DND-41 (cell line): ENCODE measurements at regions not wholly inside any gene's neighbourhood (a gene's known extent, or its start where the extent isn't known, plus 50 kb on each side); places are given as distances from the start of the nearest gene placed in this dataset.

Experiments used
- ATAC-seq: fragments of 200-7000 bp; cut with Tn5 transposase; 3 replicates; pipeline ENCODE4 v1.9.1; 2021; ENCODE audit warnings: low read depth; ENCODE audit not compliant: insufficient read depth
- DNase-seq: peaks from one replicate; pipeline ENCODE4 v3.0.0-alpha.2; 2020
- H2AFZ ChIP-seq: 2 replicates; pipeline ENCODE4 v1.6.0; 2012; ENCODE audit warnings: low read depth, low read length
- H3K27ac ChIP-seq: 2 replicates; pipeline ENCODE4 v1.5.1; 2012; ENCODE audit warnings: low read length, inconsistent platforms
- H3K27me3 ChIP-seq: fragments of 200-600 bp; sonication (generic); 2 replicates; pipeline ENCODE4 v1.6.0; 2012; ENCODE audit warnings: low read length, mild to moderate bottlenecking, inconsistent platforms; ENCODE audit not compliant: insufficient read depth, poor library complexity
- H3K36me3 ChIP-seq: 2 replicates; pipeline ENCODE4 v1.5.1; 2012; ENCODE audit warnings: low read length, inconsistent platforms; ENCODE audit not compliant: insufficient read depth
- H3K4me1 ChIP-seq: 2 replicates; pipeline ENCODE4 v1.5.1; 2012; ENCODE audit warnings: mild to moderate bottlenecking, low read length; ENCODE audit not compliant: insufficient read depth
- H3K4me2 ChIP-seq: 2 replicates; pipeline ENCODE4 v1.6.0; 2012; ENCODE audit warnings: mild to moderate bottlenecking, moderate library complexity, low read length, inconsistent platforms; ENCODE audit not compliant: insufficient read depth
- H3K4me3 ChIP-seq, 2 experiments: fragments of 200-600 bp in 1 of 2; shearing (Covaris generic) in 1 of 2; 2 replicates each; pipeline ENCODE4 v1.5.1; 2012 to 2016; ENCODE audit warnings: inconsistent platforms in 2 of 2, low read length in 2 of 2, mild to moderate bottlenecking in 2 of 2, low read depth in 1 of 2, moderate library complexity in 1 of 2
- H3K79me2 ChIP-seq: 2 replicates; pipeline ENCODE4 v1.6.0; 2012; ENCODE audit warnings: low read length, inconsistent platforms; ENCODE audit not compliant: insufficient read depth
- H3K9ac ChIP-seq: 2 replicates; pipeline ENCODE4 v1.6.0; 2012; ENCODE audit warnings: low read depth, mild to moderate bottlenecking, inconsistent platforms, low read length, moderate library complexity
- H3K9me3 ChIP-seq: 2 replicates; pipeline ENCODE4 v1.5.1; 2012; ENCODE audit warnings: low read length, moderate library complexity, mild to moderate bottlenecking, inconsistent platforms; ENCODE audit not compliant: insufficient read depth, severe bottlenecking
- H4K20me1 ChIP-seq: 2 replicates; pipeline ENCODE4 v1.6.0; 2012; ENCODE audit warnings: low read length; ENCODE audit not compliant: insufficient read depth
- EZH2 ChIP-seq: IDR thresholded peaks from 3 replicates; pipeline ENCODE4 v1.6.1; 2012; ENCODE audit warnings: borderline replicate concordance, low read depth, mild to moderate bottlenecking, moderate library complexity, low read length, inconsistent platforms; ENCODE audit not compliant: severe bottlenecking
- TF ChIP-seq, protein P1 (sequence below): IDR thresholded peaks from 2 replicates; pipeline ENCODE4 v1.5.1; 2012; ENCODE audit warnings: borderline replicate concordance, low read length, moderate library complexity, mild to moderate bottlenecking; ENCODE audit not compliant: poor library complexity, severe bottlenecking; ENCODE audit errors: extremely low read depth

DNA sequence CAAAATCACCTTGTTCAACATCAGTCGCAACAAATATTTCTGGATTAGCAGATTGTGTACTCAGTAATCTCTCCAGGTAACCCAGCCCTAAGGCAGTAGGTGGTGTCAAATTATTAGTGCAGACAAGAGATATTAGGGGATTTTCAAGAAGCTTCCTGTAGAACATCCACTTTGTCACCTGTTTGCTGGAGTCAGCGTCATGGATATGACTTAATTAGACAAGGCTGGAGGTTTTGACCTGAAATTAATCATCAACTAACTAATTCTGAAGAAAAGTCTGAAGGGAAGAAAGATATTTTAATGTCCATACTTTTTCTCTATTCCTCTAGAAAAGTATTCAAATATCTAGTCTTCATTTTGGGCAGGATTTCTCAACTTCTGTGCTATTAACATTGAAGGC lies 91.4 kb upstream of the CCDC112 start:
- DNase-seq (no peak), ATAC-seq (no peak)
- no peaks in the 10 kb centered on the region for H3K4me1 ChIP-seq
- no peak overlapping the region for H3K27ac ChIP-seq
- H3K9me3 ChIP-seq = no peaks in the 10 kb centered on the region
- H3K4me2 ChIP-seq = no peak overlapping the region
- TF ChIP-seq, protein P1, sequence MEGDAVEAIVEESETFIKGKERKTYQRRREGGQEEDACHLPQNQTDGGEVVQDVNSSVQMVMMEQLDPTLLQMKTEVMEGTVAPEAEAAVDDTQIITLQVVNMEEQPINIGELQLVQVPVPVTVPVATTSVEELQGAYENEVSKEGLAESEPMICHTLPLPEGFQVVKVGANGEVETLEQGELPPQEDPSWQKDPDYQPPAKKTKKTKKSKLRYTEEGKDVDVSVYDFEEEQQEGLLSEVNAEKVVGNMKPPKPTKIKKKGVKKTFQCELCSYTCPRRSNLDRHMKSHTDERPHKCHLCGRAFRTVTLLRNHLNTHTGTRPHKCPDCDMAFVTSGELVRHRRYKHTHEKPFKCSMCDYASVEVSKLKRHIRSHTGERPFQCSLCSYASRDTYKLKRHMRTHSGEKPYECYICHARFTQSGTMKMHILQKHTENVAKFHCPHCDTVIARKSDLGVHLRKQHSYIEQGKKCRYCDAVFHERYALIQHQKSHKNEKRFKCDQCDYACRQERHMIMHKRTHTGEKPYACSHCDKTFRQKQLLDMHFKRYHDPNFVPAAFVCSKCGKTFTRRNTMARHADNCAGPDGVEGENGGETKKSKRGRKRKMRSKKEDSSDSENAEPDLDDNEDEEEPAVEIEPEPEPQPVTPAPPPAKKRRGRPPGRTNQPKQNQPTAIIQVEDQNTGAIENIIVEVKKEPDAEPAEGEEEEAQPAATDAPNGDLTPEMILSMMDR = no peak
- no peak for TF ChIP-seq EZH2
- no peak overlapping the region for H3K4me3 ChIP-seq
- H3K27me3 ChIP-seq = peaks cover 5% of the 10 kb centered on the region
- no peak overlapping the region for H3K9ac ChIP-seq
- H4K20me1 ChIP-seq = no peaks in the 10 kb centered on the region
- H2AFZ ChIP-seq = no peak overlapping the region
- H3K36me3 ChIP-seq = no peaks in the 10 kb centered on the region
- no peaks in the 10 kb centered on the region for H3K79me2 ChIP-seq

DNA sequence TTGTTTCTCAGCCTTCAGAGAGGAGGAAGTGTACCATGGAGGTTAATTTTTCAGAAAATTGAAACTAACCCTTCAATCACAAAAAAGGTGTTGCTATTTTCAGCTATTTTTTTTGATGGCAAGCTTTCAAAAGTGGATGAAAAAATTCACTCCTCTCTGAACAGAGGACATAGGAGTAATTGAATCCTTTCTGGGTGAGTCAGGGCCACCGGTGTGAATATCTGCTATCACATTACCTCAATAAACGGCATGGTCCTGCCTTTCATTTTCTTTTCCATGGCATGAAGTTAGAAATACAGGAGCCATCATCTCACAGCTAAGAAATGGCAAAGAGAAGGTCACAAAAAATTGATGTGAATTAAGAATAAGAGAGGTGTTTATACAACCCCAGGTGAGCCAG lies 90.2 kb upstream of the CCDC112 start:
- ATAC-seq = no peak
- Histone ChIP-seq H2AFZ (no peak overlapping the region), H3K36me3 (no peaks in the 10 kb centered on the region), H3K4me3 (no peak overlapping the region), H3K9me3 (no peaks in the 10 kb centered on the region), H4K20me1 (no peaks in the 10 kb centered on the region), H3K9ac (no peak overlapping the region), H3K27me3 (peaks cover 5% of the 10 kb centered on the region), H3K4me1 (no peaks in the 10 kb centered on the region), H3K79me2 (no peaks in the 10 kb centered on the region), H3K27ac (no peak overlapping the region), H3K4me2 (no peak overlapping the region)
- no peak for DNase-seq
- TF ChIP-seq, protein P1 = no peak
- TF ChIP-seq EZH2 = no peak

DNA sequence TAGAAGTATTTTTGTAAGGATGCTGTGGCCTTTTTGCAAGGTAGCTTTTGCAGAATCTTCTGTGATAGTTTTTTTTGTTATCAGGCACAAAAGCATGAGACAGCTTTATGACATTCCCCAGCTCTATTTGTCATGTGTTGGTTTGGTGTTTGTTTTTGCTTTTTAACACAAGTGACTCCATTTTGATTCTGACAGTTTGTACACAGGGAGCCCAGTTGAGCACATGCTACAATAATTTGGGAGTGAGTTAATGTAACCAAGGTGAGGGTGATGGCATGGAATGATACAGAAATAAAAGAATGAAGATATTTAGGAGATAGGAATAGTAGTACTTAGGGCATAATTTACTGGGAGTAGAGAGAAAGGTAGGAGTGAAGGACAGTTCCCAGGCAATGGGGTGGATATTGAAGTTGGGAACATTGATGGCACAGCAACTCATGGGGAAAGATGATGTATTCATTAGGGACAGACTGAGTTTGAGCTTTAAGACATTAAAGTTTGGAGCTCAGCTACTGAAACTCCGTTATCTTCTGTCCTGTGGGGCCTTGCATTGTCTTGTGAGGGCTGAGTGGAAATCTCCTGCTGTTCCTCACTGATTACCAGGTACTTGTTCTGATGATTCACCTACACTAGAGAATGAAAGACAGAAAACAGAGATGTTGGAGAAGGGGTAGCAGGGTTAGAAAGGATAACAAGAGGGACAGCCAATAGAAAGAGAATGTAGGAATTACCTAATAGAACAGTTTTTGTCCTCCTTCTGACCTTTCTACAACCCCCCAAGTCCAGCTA lies 88.3 kb upstream of the CCDC112 start:
- H3K4me2 ChIP-seq = no peak overlapping the region
- no peak for DNase-seq

More for the DNA sequence above, 88.3 kb upstream of the CCDC112 start:
- no peak overlapping the region for H3K4me3 ChIP-seq
- ATAC-seq = no peak
- TF ChIP-seq, protein P1 = no peak
- no peak for TF ChIP-seq EZH2
- H3K27me3 ChIP-seq = peaks cover 5% of the 10 kb centered on the region
- H3K9ac ChIP-seq = no peak overlapping the region
- no peak overlapping the region for H3K27ac ChIP-seq
- H2AFZ ChIP-seq = no peak overlapping the region
- H3K79me2 ChIP-seq = no peaks in the 10 kb centered on the region
- no peaks in the 10 kb centered on the region for H3K36me3 ChIP-seq
- no peaks in the 10 kb centered on the region for H3K4me1 ChIP-seq
- H3K9me3 ChIP-seq = no peaks in the 10 kb centered on the region
- no peaks in the 10 kb centered on the region for H4K20me1 ChIP-seq
